ENCODE measurements at regions not wholly inside any gene's neighbourhood (a gene's known extent, or its start where the extent isn't known, plus 50 kb on each side); places are given as distances from the start of the nearest gene placed in this dataset.

GRCh38 chr15:34679291-34679690 lies 75.5 kb downstream of the GJD2 start:
- no peak for TF ChIP-seq CTCF (IDR thresholded peaks at IDR 0.05)
- TF ChIP-seq POLR2AphosphoS5 (IDR thresholded peaks at IDR 0.05; ENCODE audit: low read depth, low read length) = no peak
- no peak for TF ChIP-seq REST (IDR thresholded peaks at IDR 0.05; ENCODE audit: insufficient read depth in 1 of 2, low read depth in 2 of 2, low read length in 1 of 2)
